ENCODE measurements at regions not wholly inside any gene's neighbourhood (a gene's known extent, or its start where the extent isn't known, plus 50 kb on each side); places are given as distances from the start of the nearest gene placed in this dataset.
"Not testable (repeated sequence)": the region's sequence is repeated elsewhere in the genome, so short reads cannot be mapped to it uniquely, and the experiment has no call there.

GRCh38 chr3:106065831-106066230 is 197.0 kb upstream of the CBLB start:
- no peak for DNase-seq (ENCODE audit: low spot score)
- intact Hi-C loops (cut with DNase I): loop anchor here (5.0 kb wide), 1 partner anchor 274 kb away; no protein-coding TSS in a partner anchor

DNA sequence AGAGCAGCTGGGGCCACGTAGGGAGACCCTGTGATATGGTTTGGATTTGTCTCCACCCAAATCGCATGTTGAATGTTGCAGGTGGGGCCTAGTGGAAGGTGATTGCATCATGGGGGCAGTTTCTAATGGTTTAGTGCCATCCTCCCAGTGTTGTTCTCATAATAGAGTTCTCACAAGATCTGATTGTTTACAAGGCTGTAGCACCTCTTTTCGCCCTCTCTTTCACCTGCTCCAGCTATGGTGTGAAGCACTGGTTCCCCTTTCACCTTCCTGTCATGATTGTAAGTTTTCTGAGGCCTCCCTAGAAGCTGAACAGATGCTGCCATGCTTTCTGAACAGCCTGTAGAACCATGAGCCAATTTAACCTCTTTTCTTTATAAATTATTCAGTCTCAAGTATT is 198.9 kb upstream of the CBLB start:
- intact Hi-C loops (cut with DNase I): loop anchor here (5.0 kb wide), 1 partner anchor 275 kb away; no protein-coding TSS in a partner anchor
- no peak for DNase-seq (ENCODE audit: low spot score)

DNA sequence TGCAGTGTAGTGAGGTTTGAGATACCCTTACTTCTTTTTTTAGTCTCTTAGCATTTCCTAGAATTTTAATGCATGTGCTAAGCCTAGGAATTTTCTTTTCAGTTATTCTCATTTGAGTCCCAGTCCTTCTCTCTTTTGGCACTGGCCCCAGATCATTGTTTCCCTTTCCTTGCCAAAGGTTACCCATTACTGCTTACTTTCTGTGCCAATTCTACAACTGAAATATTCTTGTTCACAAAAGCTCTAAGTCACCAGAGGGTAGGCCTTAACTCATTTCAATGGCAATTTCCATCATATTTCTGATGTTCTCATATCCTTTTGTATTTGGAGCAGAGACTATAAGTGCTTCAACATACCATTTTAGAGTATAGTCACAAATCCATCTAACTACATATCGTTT is 199.6 kb upstream of the CBLB start:
- DNase-seq (ENCODE audit: low spot score): no peak
- intact Hi-C loops (cut with DNase I): loop anchor here (5.0 kb wide), 1 partner anchor 276 kb away; no protein-coding TSS in a partner anchor

- intact Hi-C loops (cut with DNase I): loop anchor here (5.0 kb wide), 1 partner anchor 276 kb away; no protein-coding TSS in a partner anchor
- no peak for DNase-seq (ENCODE audit: low spot score)
These were observed 200.0 kb upstream of the CBLB start for GRCh38 chr3:106068795-106069194.

GRCh38 chr3:106070187-106070586 is 201.4 kb upstream of the CBLB start:
- intact Hi-C loops (cut with DNase I): no loop called here
- no peak for DNase-seq (ENCODE audit: low spot score)

- intact Hi-C loops (cut with DNase I): no loop called here
- DNase-seq (ENCODE audit: low spot score): no peak
These were observed 202.5 kb upstream of the CBLB start for GRCh38 chr3:106071306-106071705.

- DNase-seq (ENCODE audit: low spot score); intact Hi-C loops (cut with DNase I): not testable (repeated sequence)
These were observed 203.8 kb upstream of the CBLB start for GRCh38 chr3:106072596-106072995.

GRCh38 chr3:106073806-106074205 is 205.0 kb upstream of the CBLB start:
- DNase-seq (ENCODE audit: low spot score); intact Hi-C loops (cut with DNase I): not testable (repeated sequence)

- DNase-seq (ENCODE audit: low spot score); intact Hi-C loops (cut with DNase I): not testable (repeated sequence)
These were observed 206.9 kb upstream of the CBLB start for GRCh38 chr3:106075731-106076130.

DNA sequence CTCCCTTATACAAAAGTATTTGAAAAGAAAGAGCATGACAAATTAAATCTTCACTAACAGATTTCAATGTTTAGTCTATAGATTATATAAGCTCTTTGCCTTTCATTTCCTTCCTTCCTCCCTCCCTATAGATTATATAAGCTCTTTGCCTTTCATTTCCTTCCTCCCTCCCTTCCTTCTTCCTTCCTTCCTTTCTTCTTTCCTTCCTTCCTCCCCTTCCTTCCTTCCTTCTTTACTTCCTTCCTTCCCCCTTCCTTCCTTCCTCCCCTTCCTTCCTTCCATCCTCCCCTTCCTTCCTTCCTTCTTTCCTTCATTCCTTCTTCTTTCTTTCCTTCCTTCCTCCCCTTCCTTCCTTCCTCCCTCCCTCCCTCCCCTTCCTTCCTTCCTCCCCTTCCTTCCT is 209.8 kb upstream of the CBLB start:
- DNase-seq (ENCODE audit: low spot score): no peak
- intact Hi-C loops (cut with DNase I): no loop called here

DNA sequence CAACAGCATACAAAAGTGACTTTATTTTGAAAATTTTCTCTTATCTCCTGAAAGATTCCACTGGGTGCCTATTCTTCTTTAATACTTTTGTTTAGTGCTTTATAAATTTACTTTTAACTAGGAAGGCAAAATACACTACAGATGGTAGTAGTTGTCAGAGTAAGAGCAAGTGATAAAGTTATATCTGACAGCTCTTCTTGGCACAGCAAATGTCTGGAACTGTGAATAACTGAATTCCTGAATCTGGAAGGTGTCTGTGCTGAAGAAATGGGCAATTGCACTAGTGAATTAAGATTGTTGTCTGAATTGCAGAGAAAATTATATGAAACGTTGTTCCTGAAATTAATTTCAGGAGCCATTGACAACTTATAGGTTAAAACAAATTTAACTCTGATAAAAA is 213.8 kb upstream of the CBLB start:
- no peak for DNase-seq (ENCODE audit: low spot score)
- intact Hi-C loops (cut with DNase I): no loop called here

GRCh38 chr3:106083207-106083606 is 214.4 kb upstream of the CBLB start:
- intact Hi-C loops (cut with DNase I): no loop called here
- no peak for DNase-seq (ENCODE audit: low spot score)

DNA sequence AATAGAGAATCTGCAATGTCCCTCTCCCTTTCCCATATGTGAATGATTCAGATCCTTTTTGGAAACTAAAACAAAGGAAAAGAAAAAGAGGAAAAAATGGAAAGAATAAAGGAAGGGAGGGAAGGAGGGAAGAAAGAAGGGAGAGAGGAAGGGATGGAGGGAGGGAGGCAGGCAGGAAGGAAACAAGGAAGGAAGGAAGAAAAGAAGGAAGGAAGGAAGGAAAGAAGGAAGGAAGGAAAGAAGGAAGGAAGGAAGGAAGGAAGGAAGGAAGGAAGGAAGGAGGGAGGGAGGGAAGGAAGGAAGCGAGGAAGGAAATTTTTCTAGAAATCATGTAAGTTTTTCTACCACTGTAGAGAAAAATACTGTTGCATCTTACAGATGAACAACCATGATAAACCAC is 215.0 kb upstream of the CBLB start:
- DNase-seq (ENCODE audit: low spot score): no peak
- intact Hi-C loops (cut with DNase I): no loop called here

DNA sequence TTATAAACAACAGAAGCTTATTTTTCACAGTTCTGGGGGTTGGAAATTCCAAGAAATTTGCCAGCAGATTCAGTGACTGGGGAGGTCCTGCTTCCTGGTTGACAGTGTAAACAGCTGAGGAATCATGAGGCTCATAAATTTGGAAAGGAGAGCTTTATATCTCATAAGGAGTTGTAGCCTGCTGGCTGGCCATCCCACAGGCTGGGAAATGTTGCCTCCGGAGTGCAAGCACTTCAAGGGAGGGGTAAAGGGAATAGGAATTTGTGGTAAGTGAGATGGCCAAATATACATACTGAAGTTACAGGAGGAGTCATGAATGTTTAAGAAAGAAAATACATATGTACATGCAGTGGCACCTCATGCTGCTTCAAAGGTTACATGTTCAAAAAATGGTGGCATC is 217.2 kb upstream of the CBLB start:
- intact Hi-C loops (cut with DNase I): no loop called here
- DNase-seq (ENCODE audit: low spot score): no peak

DNA sequence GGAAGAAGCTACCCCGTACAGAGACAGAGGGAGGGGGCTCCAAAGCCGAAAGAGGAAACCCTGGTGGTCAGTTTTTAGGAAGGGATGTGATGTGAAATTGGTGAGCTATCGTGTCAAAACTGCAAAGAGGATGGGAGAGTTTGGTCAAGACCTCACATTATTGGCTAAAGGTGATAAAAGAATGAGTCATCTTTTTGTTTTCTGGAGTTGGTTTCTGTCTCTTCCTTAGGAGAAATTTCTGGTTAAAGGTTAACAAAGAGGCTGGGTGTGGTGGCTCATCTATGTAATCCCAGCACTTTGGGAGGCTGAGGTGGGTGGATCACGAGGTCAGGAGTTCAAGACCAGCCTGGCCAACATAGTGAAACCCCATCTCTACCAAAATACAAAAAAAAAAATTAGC is 217.8 kb upstream of the CBLB start:
- intact Hi-C loops (cut with DNase I): no loop called here
- DNase-seq (ENCODE audit: low spot score): no peak

- intact Hi-C loops (cut with DNase I): no loop called here
- no peak for DNase-seq (ENCODE audit: low spot score)
These were observed 219.5 kb upstream of the CBLB start for GRCh38 chr3:106088304-106088703.

DNA sequence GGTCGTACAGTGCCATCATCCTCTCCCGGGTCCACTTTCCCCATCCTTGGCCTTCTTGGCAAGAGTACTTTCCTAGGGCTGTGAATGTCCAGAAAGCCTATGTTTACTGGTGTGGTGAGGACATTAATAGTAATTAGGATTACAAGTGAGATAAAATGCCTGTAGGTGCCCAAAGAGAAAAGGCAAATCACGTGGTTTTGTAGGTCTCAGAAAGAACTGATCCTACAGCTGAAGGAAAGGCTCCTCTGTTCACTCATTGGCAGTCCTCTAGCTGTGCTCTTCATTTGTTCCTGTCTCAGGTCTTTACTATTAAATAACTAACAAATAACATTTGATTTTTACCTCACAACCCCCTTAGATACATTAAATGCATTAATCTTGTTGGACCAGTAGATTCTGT is 220.1 kb upstream of the CBLB start:
- DNase-seq (ENCODE audit: low spot score): no peak
- intact Hi-C loops (cut with DNase I): no loop called here

- no peak for DNase-seq (ENCODE audit: low spot score)
- intact Hi-C loops (cut with DNase I): no loop called here
These were observed 221.0 kb upstream of the CBLB start for GRCh38 chr3:106089806-106090205.

DNA sequence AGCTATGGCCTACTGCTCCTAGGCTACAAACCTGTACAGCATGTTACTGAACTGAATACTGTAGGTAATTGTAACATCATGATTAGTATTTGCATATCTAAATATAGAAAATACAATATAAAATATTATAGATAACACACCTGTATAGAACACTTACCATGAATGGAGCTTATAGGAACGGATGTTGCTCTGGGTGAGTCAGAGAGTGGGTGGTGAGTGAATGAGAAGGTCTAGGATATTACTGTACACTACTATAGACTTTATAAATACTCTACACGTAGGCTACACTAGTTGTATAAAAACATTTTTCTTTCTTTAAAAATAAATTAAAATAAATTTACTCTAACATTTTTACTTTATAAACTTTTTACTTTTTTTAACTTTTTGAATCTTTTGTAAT is 224.0 kb upstream of the CBLB start:
- intact Hi-C loops (cut with DNase I): no loop called here
- DNase-seq (ENCODE audit: low spot score): no peak

DNA sequence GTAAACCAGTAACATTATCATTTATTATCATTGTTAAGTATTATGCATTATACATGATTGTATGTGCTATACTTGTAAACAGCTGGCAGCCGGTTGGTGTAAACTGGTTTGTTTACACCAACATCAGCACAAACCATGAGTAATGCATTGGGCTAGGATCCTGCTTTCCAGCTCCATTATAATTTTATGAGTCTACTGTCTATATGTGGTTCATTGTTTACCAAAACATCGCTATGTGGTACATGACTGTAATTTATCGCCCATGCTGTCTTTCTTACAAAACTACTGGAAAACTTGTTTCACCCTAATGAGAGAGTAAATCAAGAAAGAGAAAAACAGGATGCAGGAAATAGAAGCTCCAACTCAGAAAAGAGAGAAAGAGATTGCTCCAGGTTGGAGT is 224.8 kb upstream of the CBLB start:
- no peak for DNase-seq (ENCODE audit: low spot score)
- intact Hi-C loops (cut with DNase I): no loop called here

GRCh38 chr3:106097817-106098435 is 229.1 kb upstream of the CBLB start:
- no peak for DNase-seq (ENCODE audit: low spot score)
- intact Hi-C loops (cut with DNase I): no loop called here

DNA sequence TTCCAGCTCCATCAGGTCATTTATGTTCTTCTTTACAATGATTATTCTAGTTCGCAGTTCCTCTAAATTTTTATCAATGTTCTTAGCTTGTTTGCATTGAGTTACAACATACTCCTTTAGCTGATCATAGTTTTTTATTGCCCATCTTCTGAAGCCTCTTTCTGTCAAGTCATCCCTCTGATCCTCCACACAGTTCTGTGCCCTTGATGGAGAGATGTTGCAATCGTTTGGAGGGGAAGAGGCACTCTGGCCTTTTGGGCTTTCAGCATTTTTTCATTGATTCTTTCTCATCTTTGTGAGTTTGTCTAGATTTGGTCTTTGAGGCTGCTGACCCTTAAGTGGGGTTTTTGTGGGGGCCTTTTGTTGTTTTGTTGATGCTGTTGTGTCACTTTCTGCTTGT is 234.6 kb upstream of the CBLB start:
- DNase-seq (ENCODE audit: low spot score): no peak
- intact Hi-C loops (cut with DNase I): no loop called here

All from cardiac septum (tissue), 1 donor.